ENCODE measurements at regions not wholly inside any gene's neighbourhood (a gene's known extent, or its start where the extent isn't known, plus 50 kb on each side); places are given as distances from the start of the nearest gene placed in this dataset.

DNA sequence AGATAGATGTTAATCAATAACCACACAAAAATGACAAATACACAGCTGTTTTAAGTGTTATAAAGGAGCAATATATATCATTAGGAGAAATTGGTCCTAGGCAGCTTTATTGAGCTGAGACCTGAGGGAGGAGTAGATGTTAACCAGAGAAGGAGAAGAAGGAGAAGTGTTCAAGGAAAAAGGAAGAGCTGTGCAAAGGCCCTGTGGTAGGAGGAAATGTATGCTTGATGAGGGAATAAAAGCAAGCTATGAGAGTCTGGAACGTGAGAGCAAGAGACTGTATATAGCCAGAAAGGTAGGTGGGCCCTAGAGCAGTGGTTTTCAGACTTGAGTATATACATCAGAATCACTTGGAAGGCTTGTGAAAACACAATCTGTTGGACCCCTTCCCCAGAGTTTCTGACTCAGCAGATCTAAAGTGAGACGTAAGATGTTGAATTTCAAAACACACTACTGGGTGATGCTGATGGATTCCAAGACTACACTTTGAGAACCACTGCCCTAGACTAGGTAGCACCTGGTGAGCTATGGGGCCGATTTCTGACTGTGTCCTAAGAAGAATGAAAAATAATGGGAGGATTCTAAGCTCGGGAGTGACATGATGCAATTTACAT lies 342.3 kb upstream of the ADAMTS9 start:
- ATAC-seq: no peak
- H3K27ac ChIP-seq: no peak overlapping the region
- H3K36me3 ChIP-seq: no peaks in the 10 kb centered on the region
- 94 to 96% methylated on average over 3 to 4 of the region's 4 CpGs for WGBS, 2 donors (ENCODE audit: low coverage in 1 of 2)
- no peaks in the 10 kb centered on the region for H3K9me3 ChIP-seq
- no peaks in the 10 kb centered on the region for H3K27me3 ChIP-seq
- TF ChIP-seq EP300 (IDR thresholded peaks at IDR 0.05) (no peak), POLR2AphosphoS5 (IDR thresholded peaks at IDR 0.05) (no peak), POLR2A (IDR thresholded peaks at IDR 0.05) (no peak)
- TF ChIP-seq, protein P1, sequence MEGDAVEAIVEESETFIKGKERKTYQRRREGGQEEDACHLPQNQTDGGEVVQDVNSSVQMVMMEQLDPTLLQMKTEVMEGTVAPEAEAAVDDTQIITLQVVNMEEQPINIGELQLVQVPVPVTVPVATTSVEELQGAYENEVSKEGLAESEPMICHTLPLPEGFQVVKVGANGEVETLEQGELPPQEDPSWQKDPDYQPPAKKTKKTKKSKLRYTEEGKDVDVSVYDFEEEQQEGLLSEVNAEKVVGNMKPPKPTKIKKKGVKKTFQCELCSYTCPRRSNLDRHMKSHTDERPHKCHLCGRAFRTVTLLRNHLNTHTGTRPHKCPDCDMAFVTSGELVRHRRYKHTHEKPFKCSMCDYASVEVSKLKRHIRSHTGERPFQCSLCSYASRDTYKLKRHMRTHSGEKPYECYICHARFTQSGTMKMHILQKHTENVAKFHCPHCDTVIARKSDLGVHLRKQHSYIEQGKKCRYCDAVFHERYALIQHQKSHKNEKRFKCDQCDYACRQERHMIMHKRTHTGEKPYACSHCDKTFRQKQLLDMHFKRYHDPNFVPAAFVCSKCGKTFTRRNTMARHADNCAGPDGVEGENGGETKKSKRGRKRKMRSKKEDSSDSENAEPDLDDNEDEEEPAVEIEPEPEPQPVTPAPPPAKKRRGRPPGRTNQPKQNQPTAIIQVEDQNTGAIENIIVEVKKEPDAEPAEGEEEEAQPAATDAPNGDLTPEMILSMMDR (IDR thresholded peaks at IDR 0.05): no peak
- no peaks in the 10 kb centered on the region for H3K4me1 ChIP-seq
- no peak overlapping the region for H3K4me3 ChIP-seq

DNA sequence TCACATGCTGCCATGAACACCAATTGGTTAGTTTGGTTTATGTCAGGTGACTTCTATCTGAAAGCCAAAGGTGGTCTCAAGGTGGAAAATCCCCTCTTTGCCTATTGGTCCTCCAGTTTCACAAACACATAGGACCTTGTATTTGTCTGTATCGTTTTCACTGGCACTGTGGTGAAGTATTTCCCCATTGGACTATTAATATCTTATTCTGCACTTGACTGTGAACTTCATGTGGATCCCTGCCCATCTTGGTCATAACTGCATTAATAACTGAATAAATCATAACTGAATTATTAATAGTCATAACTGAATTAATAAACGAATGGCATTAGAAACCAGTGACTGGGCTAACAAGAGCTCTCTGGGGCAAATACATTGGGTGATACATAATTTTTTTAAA lies 341.3 kb upstream of the ADAMTS9 start:
- Histone ChIP-seq H3K4me1 (no peaks in the 10 kb centered on the region), H3K27me3 (no peaks in the 10 kb centered on the region), H3K9me3 (no peaks in the 10 kb centered on the region), H3K4me3 (no peak overlapping the region), H3K36me3 (no peaks in the 10 kb centered on the region), H3K27ac (no peak overlapping the region)
- no peak for TF ChIP-seq POLR2AphosphoS5 (IDR thresholded peaks at IDR 0.05)
- TF ChIP-seq, protein P1 (IDR thresholded peaks at IDR 0.05): no peak
- no peak for ATAC-seq
- WGBS, 2 donors (ENCODE audit: low coverage in 1 of 2): 55 to 77% methylated on average over 2 of the region's 2 CpGs

DNA sequence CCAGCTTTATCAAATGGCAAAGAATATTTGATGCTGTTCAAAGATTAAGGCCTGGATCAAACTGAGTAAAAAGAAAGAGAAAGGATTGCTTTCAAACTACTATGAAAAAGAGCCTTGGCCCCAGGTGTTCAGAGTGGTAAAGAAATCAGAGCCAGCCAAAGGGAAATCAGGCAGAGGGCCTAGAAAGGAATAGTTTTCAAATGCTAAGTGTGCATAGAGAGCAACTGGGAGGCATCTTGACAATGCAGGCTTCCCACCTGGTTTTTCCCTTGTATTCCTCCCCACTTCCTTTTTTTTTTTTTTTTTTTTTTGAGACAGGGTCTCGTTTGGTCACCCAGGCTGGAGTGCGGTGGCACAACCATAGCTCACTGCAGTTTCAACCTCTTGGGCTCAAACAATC lies 340.2 kb upstream of the ADAMTS9 start:
- Histone ChIP-seq H3K9me3 (no peaks in the 10 kb centered on the region), H3K4me1 (no peaks in the 10 kb centered on the region), H3K36me3 (peaks cover 0 to 1% of the 10 kb centered on the region in 2 donors), H3K27me3 (no peaks in the 10 kb centered on the region), H3K27ac (no peak overlapping the region), H3K4me3 (no peak overlapping the region)
- no peak for ATAC-seq
- WGBS, 2 donors (ENCODE audit: low coverage in 1 of 2): 95 to 100% methylated on average over 1 to 2 of the region's 2 CpGs
- TF ChIP-seq POLR2A (IDR thresholded peaks at IDR 0.05) (no peak), EP300 (IDR thresholded peaks at IDR 0.05) (no peak), POLR2AphosphoS5 (IDR thresholded peaks at IDR 0.05) (no peak)
- TF ChIP-seq, protein P1 (IDR thresholded peaks at IDR 0.05): no peak

DNA sequence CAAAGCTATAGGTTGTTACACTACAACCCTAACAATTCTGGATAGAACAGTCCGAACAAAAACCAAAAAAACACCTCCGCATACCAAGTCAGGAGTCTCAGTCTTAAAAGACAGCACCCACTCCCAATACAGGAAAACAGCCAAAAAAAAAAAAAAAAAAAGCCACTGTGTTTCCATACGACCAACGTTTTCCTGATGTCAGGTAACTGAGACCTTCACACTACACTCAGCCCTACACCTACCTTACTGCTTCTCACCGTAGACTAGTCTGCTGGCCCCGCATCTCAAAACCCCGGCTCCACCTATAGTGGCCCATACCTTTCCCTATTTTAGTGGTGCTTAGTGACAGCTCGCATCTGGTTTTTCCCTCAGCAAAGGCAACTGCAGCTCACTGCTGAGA lies 339.5 kb upstream of the ADAMTS9 start:
- no peak overlapping the region for H3K4me3 ChIP-seq
- WGBS, 2 donors (ENCODE audit: low coverage in 1 of 2): 73 to 77% methylated on average over 7 to 8 of the region's 8 CpGs
- no peaks in the 10 kb centered on the region for H3K27me3 ChIP-seq
- H3K27ac ChIP-seq: no peak overlapping the region
- ATAC-seq: no peak
- H3K4me1 ChIP-seq: no peaks in the 10 kb centered on the region
- H3K36me3 ChIP-seq: peaks cover 0 to 6% of the 10 kb centered on the region in 2 donors
- no peak for TF ChIP-seq EP300 (IDR thresholded peaks at IDR 0.05)
- no peak for TF ChIP-seq POLR2AphosphoS5 (IDR thresholded peaks at IDR 0.05)
- TF ChIP-seq, protein P1 (IDR thresholded peaks at IDR 0.05): no peak
- TF ChIP-seq POLR2A (IDR thresholded peaks at IDR 0.05): no peak
- no peaks in the 10 kb centered on the region for H3K9me3 ChIP-seq

DNA sequence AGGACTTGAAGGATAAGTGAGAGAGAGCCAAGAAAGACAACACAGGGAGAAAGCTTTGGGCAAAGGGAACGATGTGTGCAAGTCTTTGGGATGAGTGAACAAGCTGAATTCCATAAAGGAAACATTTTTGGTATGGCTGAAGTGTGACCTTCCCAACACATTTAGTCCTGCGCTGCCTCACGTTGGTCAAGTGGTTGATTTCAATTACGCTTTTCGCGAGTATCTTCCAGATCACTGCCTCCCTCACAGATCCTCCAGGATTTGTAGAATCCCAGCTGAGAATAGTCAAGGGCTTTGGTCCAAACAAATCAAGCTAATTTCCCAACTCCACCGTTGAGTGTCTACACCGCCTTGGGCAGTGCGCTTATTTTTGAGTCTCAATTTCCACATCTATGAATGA lies 338.4 kb upstream of the ADAMTS9 start:
- Histone ChIP-seq H3K36me3 (peaks cover 0 to 6% of the 10 kb centered on the region in 2 donors), H3K4me1 (no peaks in the 10 kb centered on the region), H3K27me3 (no peaks in the 10 kb centered on the region), H3K27ac (no peak overlapping the region), H3K9me3 (no peaks in the 10 kb centered on the region), H3K4me3 (no peak overlapping the region)
- 89 to 100% methylated on average over 2 to 9 of the region's 9 CpGs for WGBS, 2 donors (ENCODE audit: low coverage in 1 of 2)
- no peak for TF ChIP-seq EP300 (IDR thresholded peaks at IDR 0.05)
- TF ChIP-seq POLR2A (IDR thresholded peaks at IDR 0.05): no peak
- TF ChIP-seq, protein P1 (IDR thresholded peaks at IDR 0.05): no peak
- TF ChIP-seq POLR2AphosphoS5 (IDR thresholded peaks at IDR 0.05): no peak
- no peak for ATAC-seq

Data from gastroesophageal sphincter (tissue), 4 donors.